Activated CD4-positive, alpha-beta T cell treated with anti-CD3 and anti-CD28 coated beads, Interleukin-10, Interleukin-2, amounts not matched to agents 100 ng/mL and 50 ng/mL, durations not matched to agents 16 hours and 8 hours (primary cell): ENCODE measurements at regions not wholly inside any gene's neighbourhood (a gene's known extent, or its start where the extent isn't known, plus 50 kb on each side); places are given as distances from the start of the nearest gene placed in this dataset.
"Not testable (repeated sequence)": the region's sequence is repeated elsewhere in the genome, so short reads cannot be mapped to it uniquely, and the experiment has no call there.

Experiments
- DNase-seq: peaks from one replicate; pipeline ENCODE4 v3.0.0-alpha.2; 2020

- DNase-seq: no peak
These were observed 247.0 kb upstream of the CCDC54 start for GRCh38 chr3:107130089-107130700.

DNA sequence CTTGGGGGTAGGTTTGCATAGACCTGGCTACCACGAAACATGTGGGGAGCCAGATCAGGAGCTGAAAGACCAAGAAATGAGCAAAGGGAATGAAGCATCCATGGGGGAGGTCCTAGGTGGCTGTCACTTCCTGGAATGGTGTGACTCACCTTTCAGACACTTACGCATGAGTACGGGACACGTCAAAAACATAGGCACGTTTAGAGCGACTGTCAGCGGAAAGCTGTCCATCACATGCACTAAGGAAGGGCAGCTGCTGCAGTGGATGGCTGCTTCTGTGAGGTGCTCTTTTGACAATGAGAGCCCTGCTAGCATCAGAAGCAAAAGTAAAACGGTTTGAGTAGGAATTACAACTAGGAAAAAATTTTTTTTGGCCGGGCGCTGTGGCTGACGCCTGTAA is 244.6 kb upstream of the CCDC54 start:
- DNase-seq: no peak

DNA sequence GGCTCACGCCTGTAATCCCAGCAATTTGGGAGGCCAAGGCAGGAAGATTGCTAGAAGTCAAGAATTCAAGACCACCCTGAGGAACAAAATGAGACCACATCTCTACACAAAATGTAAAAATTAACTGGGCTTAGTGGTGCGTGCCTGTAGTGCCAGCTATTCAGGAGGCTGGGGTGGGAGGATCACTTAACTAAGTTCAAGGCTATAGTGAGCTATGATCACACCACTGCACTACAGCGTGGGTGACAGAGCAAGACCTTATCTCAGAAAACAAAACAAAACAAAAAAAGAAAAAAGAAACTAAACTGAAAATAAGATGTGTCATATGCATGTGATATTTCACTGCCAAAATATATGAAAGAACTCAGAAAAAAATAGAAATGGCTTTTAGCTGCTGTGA is 243.3 kb upstream of the CCDC54 start:
- DNase-seq: no peak

- no peak for DNase-seq
These were observed 235.1 kb upstream of the CCDC54 start for GRCh38 chr3:107142171-107142570.

DNA sequence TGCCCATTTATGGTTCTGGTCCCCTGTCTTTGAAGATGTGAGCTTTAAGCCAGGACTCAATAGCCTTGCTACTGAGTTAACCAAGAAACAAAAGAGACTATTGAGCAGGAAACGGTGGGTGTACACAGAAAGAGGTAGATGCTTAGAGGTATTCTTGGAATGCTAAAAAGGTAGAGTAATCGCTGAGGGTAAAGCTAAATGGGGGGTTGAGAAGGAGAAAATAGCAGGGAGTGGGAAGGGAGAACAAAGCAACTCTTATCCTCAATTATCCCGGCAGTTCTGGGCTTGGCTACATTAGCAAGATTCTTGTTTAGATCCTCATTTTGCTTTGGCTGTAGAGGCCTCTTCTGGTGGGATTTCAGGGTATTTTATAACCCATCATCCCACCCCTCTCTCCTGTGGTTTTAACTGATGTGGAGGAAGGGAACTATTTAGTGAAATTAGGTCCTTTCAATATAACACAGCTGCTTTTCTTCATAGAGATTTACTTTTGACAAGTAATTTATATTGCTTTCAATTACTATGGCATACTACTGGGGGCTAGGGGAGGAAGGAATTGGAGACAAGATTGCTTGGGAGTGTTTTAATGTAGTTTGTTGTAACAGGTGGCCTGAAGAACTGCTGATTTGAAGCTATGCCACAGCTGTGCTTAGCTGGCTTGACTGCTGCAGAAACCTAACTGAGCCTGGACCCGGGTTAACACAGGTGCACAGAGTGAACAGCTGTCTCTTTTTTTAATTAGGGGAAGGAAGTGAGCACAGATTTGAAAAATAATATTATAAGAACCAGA is 234.3 kb upstream of the CCDC54 start:
- DNase-seq: no peak

DNA sequence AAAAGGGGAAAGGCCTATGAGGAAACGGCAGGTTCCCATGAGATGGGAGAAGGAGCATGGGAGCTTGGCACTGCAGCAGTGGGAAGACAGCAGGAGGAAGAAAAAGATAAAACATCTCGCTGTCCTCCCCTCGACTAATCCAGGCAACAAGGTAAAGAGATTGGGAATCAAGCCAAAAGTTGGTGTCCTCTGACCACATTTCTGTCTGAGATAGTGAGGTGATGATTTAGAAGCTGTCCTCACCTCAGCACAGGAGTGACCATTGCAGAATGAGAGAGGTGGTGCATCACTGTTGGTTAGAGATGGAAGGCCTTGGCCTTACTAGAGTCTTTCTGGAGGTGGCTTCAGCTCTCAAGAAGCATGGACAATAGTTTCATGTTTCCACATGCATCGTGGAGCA is 226.6 kb upstream of the CCDC54 start:
- DNase-seq: no peak

DNA sequence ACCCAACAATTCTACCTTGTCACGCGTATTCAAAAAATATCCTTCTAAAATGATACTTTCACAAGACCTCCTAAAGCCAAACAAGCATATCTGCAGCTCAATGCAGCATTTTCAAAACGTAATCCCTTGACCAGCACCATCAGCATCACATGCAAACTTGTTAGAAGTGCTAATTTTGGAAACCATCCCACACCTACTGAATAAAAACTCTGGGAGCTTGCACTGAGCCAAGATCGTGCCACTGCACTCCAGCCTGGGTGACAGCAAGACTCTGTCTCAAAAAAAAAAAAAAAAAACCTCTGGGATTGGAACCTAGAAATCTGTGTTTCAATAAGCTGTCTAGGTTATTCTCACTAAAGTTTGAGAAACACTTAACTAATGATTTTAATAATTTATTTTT is 223.3 kb upstream of the CCDC54 start:
- no peak for DNase-seq

- no peak for DNase-seq
These were observed 204.8 kb upstream of the CCDC54 start for GRCh38 chr3:107172411-107172810.

DNA sequence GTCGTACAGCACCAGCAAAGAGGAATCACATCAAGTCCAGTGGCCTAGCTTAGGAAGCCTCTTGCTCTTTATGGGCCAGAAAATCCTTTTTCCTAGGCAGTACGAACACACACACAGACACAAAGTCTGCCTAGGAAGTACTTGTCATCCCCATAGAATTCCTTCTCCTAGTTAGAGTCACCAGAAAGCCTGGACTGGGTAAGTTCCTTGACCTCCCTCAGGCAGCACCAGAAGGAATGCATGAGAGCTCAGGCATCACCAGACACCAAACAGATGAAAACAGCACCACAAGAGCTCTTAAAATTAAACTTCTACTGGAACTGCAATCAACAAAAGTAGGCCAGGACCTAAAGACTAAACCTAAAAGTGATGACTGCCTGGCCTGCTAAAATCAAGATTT is 192.9 kb upstream of the CCDC54 start:
- no peak for DNase-seq

DNA sequence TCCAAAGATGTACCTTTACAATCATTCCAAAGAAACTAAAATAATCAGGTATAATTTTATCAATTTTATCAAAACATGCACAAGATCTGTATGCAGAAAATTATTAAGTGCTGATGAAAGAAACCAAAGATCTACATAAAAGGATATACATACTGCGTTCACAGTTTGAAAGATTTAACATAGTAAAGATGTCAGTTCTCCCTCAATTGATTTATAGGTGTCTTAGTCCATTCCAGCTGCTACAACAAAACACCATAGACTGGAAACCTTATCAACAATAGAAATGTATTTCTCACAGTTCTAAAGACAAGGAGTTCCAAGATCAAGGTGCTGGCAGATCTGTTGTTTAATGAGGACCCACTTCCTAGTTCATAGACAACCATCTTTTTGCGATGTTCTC is 189.0 kb upstream of the CCDC54 start:
- no peak for DNase-seq

DNA sequence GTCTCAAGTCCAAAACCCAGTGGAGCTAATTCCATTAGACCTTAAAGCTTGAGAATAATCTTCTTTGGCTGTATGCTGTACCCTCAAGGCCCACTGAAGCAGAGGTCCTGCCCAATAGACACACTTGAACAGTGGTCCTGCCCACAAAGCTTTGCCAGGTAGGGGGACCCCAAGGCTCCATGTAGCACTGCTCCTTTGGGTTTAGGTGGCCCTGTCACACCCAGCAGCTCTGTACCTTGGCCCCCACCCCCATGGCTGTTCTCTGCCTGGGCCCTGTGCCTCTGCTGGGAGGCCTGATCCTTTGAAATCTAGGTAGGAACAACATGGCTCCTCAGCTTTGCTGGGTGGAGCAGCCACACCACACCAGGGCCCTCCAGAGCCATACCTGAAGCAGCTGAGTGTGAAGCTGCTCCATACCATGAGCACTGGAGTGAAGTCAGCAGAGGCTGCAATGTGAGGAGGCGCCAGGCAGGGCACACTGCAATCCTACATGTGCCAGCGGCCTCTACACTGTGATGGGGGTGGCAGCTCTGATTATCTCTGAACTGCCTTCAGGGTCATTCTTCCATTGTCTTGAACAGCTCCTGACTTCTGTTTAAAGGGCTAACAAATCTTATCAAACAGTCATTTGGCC is 188.0 kb upstream of the CCDC54 start:
- DNase-seq: no peak

GRCh38 chr3:107193116-107193515 is 184.1 kb upstream of the CCDC54 start:
- no peak for DNase-seq

GRCh38 chr3:107198581-107199181 is 178.6 kb upstream of the CCDC54 start:
- DNase-seq: no peak

GRCh38 chr3:107201146-107201545 is 176.1 kb upstream of the CCDC54 start:
- no peak for DNase-seq

- DNase-seq: not testable (repeated sequence)
These were observed 174.4 kb upstream of the CCDC54 start for GRCh38 chr3:107202885-107203284.

GRCh38 chr3:107204121-107204520 is 173.1 kb upstream of the CCDC54 start:
- DNase-seq: no peak

DNA sequence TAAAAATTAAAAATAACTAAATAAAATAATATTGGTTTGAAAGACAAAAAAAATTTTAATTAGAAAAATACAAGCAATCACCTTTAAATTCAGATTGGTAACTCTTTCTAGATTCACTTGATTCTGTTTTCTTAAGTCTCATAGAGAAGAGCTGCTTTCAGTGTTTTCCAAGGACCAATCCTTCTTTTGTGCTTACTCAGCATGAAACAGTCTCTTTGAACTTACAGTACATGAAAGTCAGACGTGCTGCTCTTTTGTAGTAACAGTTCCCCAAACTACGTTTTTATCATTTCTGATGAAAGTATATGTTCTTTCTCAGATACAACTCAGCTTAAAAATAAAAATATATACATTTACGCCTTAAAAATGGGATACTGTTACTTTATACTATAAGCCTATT is 171.9 kb upstream of the CCDC54 start:
- DNase-seq: no peak

- DNase-seq: peak; percentile 52
These were observed 171.1 kb upstream of the CCDC54 start for GRCh38 chr3:107206141-107206540.

DNA sequence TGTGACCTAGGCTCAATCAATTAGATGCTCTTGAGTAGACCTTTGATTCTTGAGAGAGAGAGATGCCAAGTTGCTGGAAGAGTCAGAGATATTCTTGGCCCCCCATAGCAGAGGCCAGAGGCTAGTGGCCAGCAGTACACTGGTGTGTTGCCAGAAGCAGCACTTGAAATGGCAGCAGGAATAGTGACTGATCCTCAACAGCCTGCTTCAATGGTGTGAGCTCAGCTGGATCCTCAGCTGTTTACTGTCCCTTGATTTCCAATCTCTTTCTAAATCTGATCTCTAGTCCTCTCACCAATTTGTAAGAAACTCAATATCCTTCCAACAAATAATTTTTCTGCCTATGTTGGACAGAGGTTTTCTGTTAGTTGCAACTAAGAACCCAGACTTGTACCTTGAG is 170.3 kb upstream of the CCDC54 start:
- DNase-seq: no peak

GRCh38 chr3:107208100-107208499 is 169.1 kb upstream of the CCDC54 start:
- DNase-seq: no peak

DNA sequence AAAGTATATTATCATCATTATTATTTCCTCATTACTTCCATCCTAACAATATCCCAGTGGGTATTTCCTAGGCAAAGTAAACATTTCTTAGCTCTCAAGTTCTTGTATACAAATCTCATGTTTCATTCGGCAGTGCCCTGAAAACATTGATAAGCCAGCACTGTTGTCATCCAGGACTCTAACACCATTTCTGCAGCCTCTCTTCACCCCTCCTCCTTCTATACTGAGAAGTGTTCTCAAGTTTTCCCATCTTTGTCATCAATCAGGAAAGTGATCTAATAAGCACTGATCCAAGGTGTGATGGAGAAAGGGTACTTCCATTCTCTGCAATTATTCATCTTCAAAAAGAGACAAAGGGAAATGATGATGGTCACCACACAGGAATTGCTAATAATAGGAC is 168.4 kb upstream of the CCDC54 start:
- DNase-seq: no peak

DNA sequence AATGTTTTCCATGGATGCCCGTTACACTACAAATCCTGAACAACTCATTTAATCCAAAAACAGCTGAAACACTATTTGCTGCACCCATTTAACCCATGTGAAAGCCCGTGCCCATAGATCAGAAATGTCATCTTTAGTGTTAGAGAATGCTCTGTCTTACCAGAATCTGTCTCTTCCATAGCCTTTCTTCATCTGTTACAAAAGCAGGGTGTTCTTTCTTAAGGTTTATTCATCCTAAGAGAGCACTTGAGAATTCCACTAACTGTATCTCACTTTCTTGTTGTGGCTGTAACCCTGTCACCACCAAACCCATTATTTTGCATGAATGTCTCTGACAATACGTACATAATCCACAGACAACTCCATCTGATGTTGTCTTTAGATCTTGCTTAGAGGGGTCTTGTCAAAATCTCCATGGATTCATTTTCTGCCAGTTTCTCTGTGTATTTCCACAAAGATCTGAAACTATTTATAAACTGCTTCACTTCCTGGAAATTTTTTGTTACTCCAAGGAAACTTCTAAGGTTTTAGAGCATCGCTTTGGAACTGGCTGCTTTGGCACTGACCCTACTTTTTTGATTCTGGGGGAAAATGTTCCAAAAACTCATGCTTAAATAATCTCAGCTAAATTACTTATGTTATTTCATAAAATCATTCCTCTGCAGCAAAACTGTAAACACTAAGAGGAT is 167.8 kb upstream of the CCDC54 start:
- DNase-seq: no peak

DNA sequence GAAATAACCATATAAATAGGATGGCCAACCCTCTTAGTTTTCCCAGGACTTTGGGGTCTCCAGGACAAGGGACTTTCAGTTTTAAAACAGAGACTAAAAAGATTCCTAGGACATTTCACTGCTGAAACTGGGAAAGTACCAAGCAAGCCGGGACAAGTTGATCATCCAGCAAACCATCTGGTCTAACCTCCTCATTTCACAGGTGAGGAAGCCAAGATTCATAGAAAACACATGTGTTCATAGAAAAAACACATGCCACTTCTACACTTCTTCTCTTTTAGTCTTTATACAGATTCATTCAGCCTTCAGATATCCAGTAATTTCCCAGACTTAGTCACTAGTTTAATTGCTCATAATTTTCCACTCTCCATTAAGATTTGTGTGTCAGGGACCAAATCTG is 165.6 kb upstream of the CCDC54 start:
- DNase-seq: no peak
